Gastroesophageal sphincter (tissue), 4 donors: ENCODE measurements at regions not wholly inside any gene's neighbourhood (a gene's known extent, or its start where the extent isn't known, plus 50 kb on each side); places are given as distances from the start of the nearest gene placed in this dataset.
"Not testable (repeated sequence)": the region's sequence is repeated elsewhere in the genome, so short reads cannot be mapped to it uniquely, and the experiment has no call there.

Experiments used
- ATAC-seq: fragments of 150-250 bp; one replicate; pipeline ENCODE4 v1.9.1; 2016; ENCODE audit warnings: mild to moderate bottlenecking, moderate library complexity
- H3K27ac ChIP-seq, 4 donors: fragments of 200-600 bp; sonication (generic) in 3 of 4; 1 replicate in 3 of 4; 2 replicates in 1 of 4; pipeline ENCODE4 v1.5.1; 2016 to 2019
- H3K27me3 ChIP-seq: fragments of 200-600 bp; sonication (generic); one replicate; pipeline ENCODE4 v1.5.1; 2019
- H3K36me3 ChIP-seq, 2 donors: fragments of 200-600 bp; sonication (generic); one replicate each; pipeline ENCODE4 v1.5.1; 2019; ENCODE audit warnings: control low read depth in 1 of 2
- H3K4me1 ChIP-seq, 3 donors: fragments of 200-600 bp; sonication (generic); 1 replicate in 2 of 3; 2 replicates in 1 of 3; pipeline ENCODE4 v1.5.1; 2016 to 2019; ENCODE audit warnings: control low read depth in 2 of 3
- H3K4me3 ChIP-seq, 2 donors: fragments of 200-600 bp; sonication (generic); one replicate each; pipeline ENCODE4 v1.5.1; 2019; ENCODE audit warnings: mild to moderate bottlenecking in 1 of 2, moderate library complexity in 1 of 2
- H3K9me3 ChIP-seq, 3 donors: fragments of 200-600 bp; sonication (generic); one replicate each; pipeline ENCODE4 v1.5.1; 2017 to 2019; ENCODE audit warnings: control low read depth in 2 of 3
- WGBS, 2 donors: methylation state at CpG; one replicate each; pipeline ENCODE4 v1.1.5; 2018; ENCODE audit warnings: low coverage in 1 of 2; 5-methylcytosine and 5-hydroxymethylcytosine counted together
- TF ChIP-seq, protein P1 (sequence below), 4 experiments: fragments of 200-600 bp in 2 of 4; fragments of 450-650 bp in 2 of 4; sonication (generic) in 1 of 4; IDR thresholded peaks; one replicate each; pipeline ENCODE4 v1.5.1; 2017 to 2019; ENCODE audit warnings: antibody characterized with exemption in 4 of 4, mild to moderate bottlenecking in 2 of 4, moderate library complexity in 2 of 4

DNA sequence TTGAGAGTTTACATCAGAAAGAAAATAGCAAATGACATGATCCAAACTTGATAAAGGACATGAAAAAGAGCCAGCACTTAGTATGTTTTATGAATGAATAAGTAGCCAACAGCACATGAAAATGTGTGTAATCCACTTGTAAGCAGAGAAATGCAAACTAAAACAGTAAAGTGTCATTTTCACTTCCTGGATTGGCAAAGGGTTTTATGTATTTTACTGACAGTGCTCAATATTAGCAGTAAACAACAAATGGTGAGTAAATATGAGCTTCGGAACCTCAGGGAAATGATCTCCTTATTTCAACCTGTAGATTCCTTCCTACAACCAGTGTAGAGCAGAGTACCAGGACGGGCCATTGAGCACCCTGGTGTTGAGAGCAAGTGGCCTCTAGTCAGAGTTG is 153.8 kb upstream of the PDCD2 start:
- not testable (repeated sequence) for ATAC-seq, H3K36me3 ChIP-seq, H3K9me3 ChIP-seq, H3K4me1 ChIP-seq, H3K27me3 ChIP-seq, H3K4me3 ChIP-seq, H3K27ac ChIP-seq
- WGBS, 2 donors = no CpG with 5 or more reads among the region's 2 CpGs

DNA sequence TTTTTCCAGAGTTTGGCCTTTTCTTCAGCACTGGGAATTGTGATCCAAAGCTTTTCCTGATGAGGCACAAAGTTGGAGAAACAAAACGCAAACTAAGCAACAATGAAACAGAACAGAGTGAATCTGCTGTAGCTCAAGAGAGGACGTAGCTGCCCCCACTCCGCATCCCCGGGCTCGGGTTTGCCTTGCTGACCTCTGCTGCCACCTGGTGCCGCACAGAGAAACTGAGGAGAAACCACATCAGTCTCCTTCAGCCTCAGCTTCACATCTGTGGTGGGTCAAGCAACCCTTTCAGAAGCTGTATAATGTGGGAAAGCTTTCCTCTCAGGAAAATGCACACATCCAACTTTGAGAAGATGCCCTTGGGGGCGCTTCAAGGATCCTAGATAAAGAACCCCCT is 151.9 kb upstream of the PDCD2 start:
- H3K9me3 ChIP-seq, H3K36me3 ChIP-seq, ATAC-seq, H3K27me3 ChIP-seq, H3K4me1 ChIP-seq, H3K27ac ChIP-seq, H3K4me3 ChIP-seq: not testable (repeated sequence)
- 0% methylated on average over 1 of the region's 7 CpGs; no CpG with 5 or more reads in 1 of the 2 donors for WGBS, 2 donors

DNA sequence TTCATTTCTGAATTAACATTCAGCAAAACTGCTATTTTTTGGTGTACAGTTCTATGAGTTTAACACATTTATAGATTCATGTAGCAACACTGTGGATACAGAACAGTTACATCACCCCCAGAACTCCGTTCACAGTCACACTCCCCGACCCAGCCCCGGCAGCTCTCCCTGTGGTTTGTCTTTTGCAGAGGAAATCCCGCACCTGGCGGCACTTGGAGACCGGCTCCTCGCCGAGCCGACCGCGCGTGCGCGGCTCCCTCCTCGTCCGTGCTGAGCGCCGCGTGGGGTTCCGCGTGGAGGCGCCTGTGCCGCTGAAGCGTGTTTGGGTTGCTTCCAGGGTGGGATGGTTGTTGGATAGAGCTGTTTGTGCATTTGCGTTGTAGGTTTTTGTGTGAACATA is 132.6 kb upstream of the PDCD2 start:
- not testable (repeated sequence) for H3K27me3 ChIP-seq, H3K4me3 ChIP-seq, ATAC-seq, H3K27ac ChIP-seq, H3K4me1 ChIP-seq, H3K9me3 ChIP-seq, H3K36me3 ChIP-seq
- WGBS, 2 donors = no CpG with 5 or more reads among the region's 25 CpGs

DNA sequence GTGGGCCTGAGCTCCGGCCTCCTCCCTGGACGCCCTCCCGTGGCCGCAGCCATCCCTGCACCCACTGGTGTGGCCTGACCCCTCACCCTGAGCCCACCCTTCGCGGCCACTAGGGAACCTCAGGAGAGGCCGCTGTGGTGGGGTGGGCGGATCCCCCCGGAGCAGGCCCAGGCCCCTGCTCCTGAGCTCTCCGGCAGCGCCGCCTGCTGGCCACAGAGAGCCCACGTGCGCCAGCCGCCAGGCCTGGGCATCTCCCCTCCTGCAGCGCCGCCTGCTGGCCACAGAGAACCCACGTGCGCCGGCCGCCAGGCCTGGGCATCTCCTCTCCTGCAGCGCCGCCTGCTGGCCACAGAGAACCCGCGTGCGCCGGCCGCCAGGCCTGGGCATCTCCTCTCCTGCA is 128.3 kb upstream of the PDCD2 start:
- not testable (repeated sequence) for H3K27ac ChIP-seq, H3K9me3 ChIP-seq, H3K27me3 ChIP-seq, ATAC-seq, H3K36me3 ChIP-seq, H3K4me3 ChIP-seq, H3K4me1 ChIP-seq
- TF ChIP-seq, protein P1, sequence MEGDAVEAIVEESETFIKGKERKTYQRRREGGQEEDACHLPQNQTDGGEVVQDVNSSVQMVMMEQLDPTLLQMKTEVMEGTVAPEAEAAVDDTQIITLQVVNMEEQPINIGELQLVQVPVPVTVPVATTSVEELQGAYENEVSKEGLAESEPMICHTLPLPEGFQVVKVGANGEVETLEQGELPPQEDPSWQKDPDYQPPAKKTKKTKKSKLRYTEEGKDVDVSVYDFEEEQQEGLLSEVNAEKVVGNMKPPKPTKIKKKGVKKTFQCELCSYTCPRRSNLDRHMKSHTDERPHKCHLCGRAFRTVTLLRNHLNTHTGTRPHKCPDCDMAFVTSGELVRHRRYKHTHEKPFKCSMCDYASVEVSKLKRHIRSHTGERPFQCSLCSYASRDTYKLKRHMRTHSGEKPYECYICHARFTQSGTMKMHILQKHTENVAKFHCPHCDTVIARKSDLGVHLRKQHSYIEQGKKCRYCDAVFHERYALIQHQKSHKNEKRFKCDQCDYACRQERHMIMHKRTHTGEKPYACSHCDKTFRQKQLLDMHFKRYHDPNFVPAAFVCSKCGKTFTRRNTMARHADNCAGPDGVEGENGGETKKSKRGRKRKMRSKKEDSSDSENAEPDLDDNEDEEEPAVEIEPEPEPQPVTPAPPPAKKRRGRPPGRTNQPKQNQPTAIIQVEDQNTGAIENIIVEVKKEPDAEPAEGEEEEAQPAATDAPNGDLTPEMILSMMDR (IDR thresholded peaks at IDR 0.05) = peak in 1 of 4 experiments; percentile 19
- WGBS, 2 donors = no CpG with 5 or more reads among the region's 28 CpGs

DNA sequence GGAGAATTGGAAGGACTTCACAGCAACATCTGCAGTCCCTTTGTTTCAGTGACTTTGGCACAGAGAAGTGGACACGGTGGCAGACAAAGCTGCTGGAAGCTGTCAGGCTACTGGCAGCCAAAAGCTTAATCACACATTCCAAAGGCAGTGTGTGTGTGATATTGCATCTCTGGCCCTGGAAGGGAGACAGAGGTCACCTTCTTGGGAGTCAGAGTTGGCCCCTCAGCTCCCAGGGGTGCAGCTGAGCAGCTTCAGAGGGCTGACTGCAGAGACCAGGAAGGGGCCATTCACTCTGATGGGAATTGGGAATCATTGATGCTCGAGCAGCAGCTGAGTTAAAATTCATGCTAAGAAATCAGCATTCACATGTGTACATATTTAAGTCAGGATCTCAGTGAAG is 115.7 kb upstream of the PDCD2 start:
- not testable (repeated sequence) for H3K9me3 ChIP-seq, H3K4me3 ChIP-seq, H3K36me3 ChIP-seq, H3K4me1 ChIP-seq, H3K27me3 ChIP-seq, H3K27ac ChIP-seq, ATAC-seq
- no CpG with 5 or more reads among the region's 2 CpGs for WGBS, 2 donors
